Aorta (tissue), 5 donors: ENCODE measurements at regions not wholly inside any gene's neighbourhood (a gene's known extent, or its start where the extent isn't known, plus 50 kb on each side); places are given as distances from the start of the nearest gene placed in this dataset.

Experiments used
- ATAC-seq: fragments of 200-7000 bp; cut with Tn5 transposase; one replicate; pipeline ENCODE4 v1.9.1; 2022; ENCODE audit warnings: moderate library complexity; ENCODE audit not compliant: low FRiP score
- DNase-seq, 2 donors: peaks; one replicate each; pipeline ENCODE4 v3.0.0-alpha.2; 2020
- H3K27ac ChIP-seq, 2 donors: one replicate each; pipeline ENCODE4 v1.5.1; 2013; ENCODE audit warnings: low read length in 2 of 2, mild to moderate bottlenecking in 2 of 2, moderate library complexity in 2 of 2, control low read depth in 1 of 2, inconsistent platforms in 1 of 2, low read depth in 1 of 2
- H3K27me3 ChIP-seq, 2 donors: one replicate each; pipeline ENCODE4 v1.6.1; 2013; ENCODE audit warnings: control low read depth in 1 of 2, low read length in 1 of 2, mild to moderate bottlenecking in 1 of 2, moderate library complexity in 1 of 2; ENCODE audit not compliant: insufficient read depth in 2 of 2, control insufficient read depth in 1 of 2
- H3K36me3 ChIP-seq, 2 donors: one replicate each; pipeline ENCODE4 v1.6.1; 2013; ENCODE audit warnings: control low read depth in 1 of 2, low read length in 1 of 2, mild to moderate bottlenecking in 1 of 2; ENCODE audit not compliant: insufficient read depth in 2 of 2, control insufficient read depth in 1 of 2
- H3K4me1 ChIP-seq, 2 donors: one replicate each; pipeline ENCODE4 v1.6.1; 2013; ENCODE audit warnings: low read length in 2 of 2, control low read depth in 1 of 2, mild to moderate bottlenecking in 1 of 2, moderate library complexity in 1 of 2; ENCODE audit not compliant: insufficient read depth in 2 of 2, control insufficient read depth in 1 of 2
- H3K4me3 ChIP-seq, 2 donors: one replicate each; pipeline ENCODE4 v1.5.1; 2013; ENCODE audit warnings: low read length in 2 of 2, control low read depth in 1 of 2, mild to moderate bottlenecking in 1 of 2
- H3K9me3 ChIP-seq: one replicate; pipeline ENCODE4 v1.6.1; 2013; ENCODE audit warnings: mild to moderate bottlenecking, low read length; ENCODE audit not compliant: control insufficient read depth
- WGBS, 2 donors: extraction: QIAGEN DNeasy Blood & Tissue Kit; methylation state at CpG; one replicate each; pipeline ENCODE4 v1.1.7; 2013; 5-methylcytosine and 5-hydroxymethylcytosine counted together
- intact Hi-C, 2 donors: fragments of 100-400 bp; cut with DNase I; formaldehyde crosslinking; loops; one replicate each; pipeline versions ENCODE4 v1.14.2 to v1.15.0; 2022
- donor health status: healthy with polysubstance abuse.
- donor health status: Bipolar disorder and iron deficiency.
- donor health status: DM: no; HTN: no; CAD: no.
- donor health status: DM: no; HTN: no; CAD: no.
- donor health status: DM: yes; HTN: yes; CAD: no.

DNA sequence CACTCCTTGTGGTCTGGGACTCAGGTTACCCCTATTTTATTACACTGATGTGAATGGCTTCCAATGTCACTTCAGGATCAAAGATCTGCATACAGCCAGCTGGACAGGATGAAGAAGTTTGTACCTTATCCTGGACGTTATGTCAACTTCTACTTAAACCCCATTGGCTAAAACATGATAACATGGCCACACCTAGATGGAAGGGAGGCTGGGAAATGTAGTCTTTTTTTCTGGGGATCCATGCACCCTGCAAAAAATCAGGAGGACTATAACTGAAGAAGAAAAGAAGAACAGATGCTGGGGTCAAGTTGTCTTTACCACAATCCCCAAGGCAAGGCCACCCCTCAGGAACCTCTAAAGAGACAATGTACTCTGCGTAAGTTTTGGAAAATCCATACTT is 459.2 kb downstream of the BCOR start:
- ATAC-seq (no peak), DNase-seq (no peak)
- intact Hi-C loops = no loop called here
- H3K27ac ChIP-seq = no peak overlapping the region
- no peaks in the 10 kb centered on the region for H3K9me3 ChIP-seq
- H3K4me3 ChIP-seq = no peak overlapping the region
- no peaks in the 10 kb centered on the region for H3K4me1 ChIP-seq
- 67 to 87% methylated on average over 2 of the region's 2 CpGs for WGBS, 2 donors
- no peaks in the 10 kb centered on the region for H3K36me3 ChIP-seq
- H3K27me3 ChIP-seq = no peaks in the 10 kb centered on the region

DNA sequence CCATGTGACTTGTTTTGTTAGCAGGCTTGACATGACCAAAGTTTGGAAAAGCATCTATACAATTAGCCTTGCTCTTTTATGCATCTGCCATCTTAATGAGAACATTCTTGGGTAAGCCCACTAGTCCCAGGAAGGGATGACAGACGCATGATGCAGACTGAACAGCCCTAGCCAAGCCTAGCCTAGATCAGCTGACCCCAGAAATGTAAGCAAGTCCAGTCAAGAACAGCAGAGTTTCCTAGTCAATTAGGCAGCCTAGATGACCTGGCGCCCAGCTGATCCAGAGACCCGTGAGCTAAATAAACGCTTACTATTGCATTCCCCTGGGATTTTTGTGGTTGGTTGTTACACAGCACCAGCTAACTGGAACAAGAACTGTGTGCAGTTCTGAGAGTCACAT is 457.9 kb downstream of the BCOR start:
- no peaks in the 10 kb centered on the region for H3K9me3 ChIP-seq
- no peaks in the 10 kb centered on the region for H3K36me3 ChIP-seq
- intact Hi-C loops = loop anchor here in 1 of 2 donors (10.0 kb wide), 1 partner anchor 85 kb away; no protein-coding TSS in a partner anchor
- H3K27me3 ChIP-seq = no peaks in the 10 kb centered on the region
- ATAC-seq (no peak), DNase-seq (no peak)
- no peak overlapping the region for H3K27ac ChIP-seq
- H3K4me3 ChIP-seq = no peak overlapping the region
- no peaks in the 10 kb centered on the region for H3K4me1 ChIP-seq
- 83 to 93% methylated on average over 4 of the region's 4 CpGs for WGBS, 2 donors

DNA sequence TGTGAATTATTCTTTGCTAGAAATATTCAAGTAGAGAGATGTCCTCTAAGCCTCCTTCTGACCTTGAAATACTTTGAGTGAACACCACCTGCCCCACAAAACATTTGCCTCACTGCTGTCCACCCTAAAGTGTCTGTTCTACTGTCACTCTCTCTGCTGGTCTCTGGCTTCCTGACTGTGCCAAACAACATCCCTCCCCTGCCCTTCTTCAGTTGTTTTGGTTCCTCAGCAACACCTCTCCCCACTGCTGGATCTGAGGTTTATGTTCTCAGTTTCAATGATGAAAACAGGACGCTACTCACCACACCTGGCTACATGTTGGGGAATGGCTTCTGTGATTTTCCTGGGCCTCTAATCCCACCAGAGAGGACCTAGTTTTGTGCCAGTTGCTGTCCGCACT is 456.9 kb downstream of the BCOR start:
- no peaks in the 10 kb centered on the region for H3K4me1 ChIP-seq
- no peaks in the 10 kb centered on the region for H3K27me3 ChIP-seq
- no peak for ATAC-seq
- intact Hi-C loops = loop anchor here in 1 of 2 donors (10.0 kb wide), 1 partner anchor 84 kb away; no protein-coding TSS in a partner anchor
- no peak overlapping the region for H3K27ac ChIP-seq
- no peaks in the 10 kb centered on the region for H3K36me3 ChIP-seq
- H3K4me3 ChIP-seq = no peak overlapping the region
- 73 to 98% methylated on average over 2 of the region's 2 CpGs for WGBS, 2 donors
- no peaks in the 10 kb centered on the region for H3K9me3 ChIP-seq
- DNase-seq = no peak

DNA sequence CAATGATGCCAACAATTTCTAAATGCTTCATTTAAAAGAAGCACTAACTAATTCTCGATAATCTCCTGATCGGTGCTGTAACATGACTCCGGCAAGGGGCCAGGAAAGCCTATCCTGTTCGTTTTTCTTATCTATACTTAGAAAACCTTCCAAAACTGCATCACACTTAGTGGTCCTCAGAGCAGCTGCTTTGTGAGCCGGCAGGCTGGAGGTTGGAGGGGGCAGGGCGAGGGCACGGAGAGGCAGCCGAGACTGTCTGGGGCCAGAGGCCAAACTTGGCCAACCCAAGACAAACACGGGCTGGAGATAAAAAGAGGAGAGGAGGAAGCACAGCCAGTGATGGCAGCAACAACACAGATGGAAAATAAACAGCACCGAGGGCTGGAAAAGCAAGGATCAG is 455.7 kb downstream of the BCOR start:
- Histone ChIP-seq H3K4me3 (no peak overlapping the region), H3K9me3 (no peaks in the 10 kb centered on the region), H3K4me1 (no peaks in the 10 kb centered on the region), H3K36me3 (no peaks in the 10 kb centered on the region), H3K27me3 (no peaks in the 10 kb centered on the region), H3K27ac (no peak overlapping the region)
- intact Hi-C loops = loop anchor here in 1 of 2 donors (10.0 kb wide), 1 partner anchor 83 kb away; no protein-coding TSS in a partner anchor
- WGBS, 2 donors = 3 to 24% methylated on average over 10 of the region's 10 CpGs
- ATAC-seq (no peak), DNase-seq (no peak)

DNA sequence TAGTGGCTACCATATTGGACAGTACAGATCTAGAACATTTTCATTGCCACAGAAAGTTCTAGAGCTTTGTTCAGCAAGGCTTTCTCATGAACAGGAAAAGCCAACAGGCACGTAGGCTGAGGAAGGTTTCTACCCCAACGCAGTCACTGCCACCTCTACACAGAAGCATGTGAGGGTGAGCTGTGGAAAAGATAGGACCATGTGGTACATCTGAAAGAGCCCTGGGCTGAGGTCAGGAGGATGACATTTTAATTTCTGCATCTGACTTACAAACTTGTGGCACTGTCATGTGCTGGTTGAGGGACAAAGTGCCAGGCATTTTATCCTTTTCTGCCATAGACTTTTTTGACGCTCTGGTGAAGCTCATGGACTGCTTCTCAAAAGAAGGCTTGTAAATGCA is 454.2 kb downstream of the BCOR start:
- no peak overlapping the region for H3K27ac ChIP-seq
- H3K4me3 ChIP-seq = no peak overlapping the region
- no peak for ATAC-seq
- no peaks in the 10 kb centered on the region for H3K4me1 ChIP-seq
- WGBS, 2 donors = 70 to 92% methylated on average over 3 of the region's 3 CpGs
- intact Hi-C loops = loop anchor here in 1 of 2 donors (10.0 kb wide), 1 partner anchor 81 kb away; no protein-coding TSS in a partner anchor
- no peak for DNase-seq
- no peaks in the 10 kb centered on the region for H3K27me3 ChIP-seq
- H3K36me3 ChIP-seq = no peaks in the 10 kb centered on the region
- H3K9me3 ChIP-seq = no peaks in the 10 kb centered on the region

DNA sequence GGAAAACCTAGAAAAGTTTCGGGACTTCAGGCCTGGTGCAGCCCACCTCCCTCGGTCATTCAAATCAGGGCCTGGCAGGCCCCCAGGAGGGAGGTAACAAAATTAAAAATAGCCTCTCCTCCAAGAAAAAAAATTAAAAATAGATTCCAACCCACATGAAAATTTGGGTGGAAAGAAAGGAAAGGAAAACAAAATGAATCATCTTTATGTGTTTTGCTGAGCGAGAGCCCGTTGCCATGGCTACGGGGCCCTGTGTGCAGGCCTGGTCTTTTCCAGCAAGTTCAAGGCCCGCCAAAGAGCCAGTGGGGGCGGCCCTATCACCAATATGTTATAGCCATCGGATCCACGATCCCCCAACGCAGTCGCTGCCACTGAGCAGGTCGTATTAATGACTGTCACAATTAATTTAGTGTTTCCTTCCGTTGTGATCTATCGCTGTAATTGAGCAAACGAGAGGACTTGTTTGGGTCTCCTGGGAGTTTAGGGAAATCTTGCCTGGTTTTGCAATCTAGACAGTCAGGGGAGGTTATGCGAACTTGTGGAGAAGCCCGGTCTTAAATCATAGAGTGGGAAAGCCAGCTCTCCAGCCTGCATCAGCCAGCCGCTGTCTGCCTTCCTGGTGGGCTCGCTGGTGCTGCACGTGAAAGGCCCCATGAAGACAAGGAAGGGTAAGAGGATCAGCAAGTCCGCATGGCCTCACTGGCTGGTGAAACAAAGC is 452.4 kb downstream of the BCOR start:
- peak; percentile 83 for ATAC-seq
- intact Hi-C loops = loop anchor here (2.0 to 10.0 kb wide), 2 partner anchors 35 to 79 kb away; no protein-coding TSS in a partner anchor
- H3K27me3 ChIP-seq = no peaks in the 10 kb centered on the region

DNA sequence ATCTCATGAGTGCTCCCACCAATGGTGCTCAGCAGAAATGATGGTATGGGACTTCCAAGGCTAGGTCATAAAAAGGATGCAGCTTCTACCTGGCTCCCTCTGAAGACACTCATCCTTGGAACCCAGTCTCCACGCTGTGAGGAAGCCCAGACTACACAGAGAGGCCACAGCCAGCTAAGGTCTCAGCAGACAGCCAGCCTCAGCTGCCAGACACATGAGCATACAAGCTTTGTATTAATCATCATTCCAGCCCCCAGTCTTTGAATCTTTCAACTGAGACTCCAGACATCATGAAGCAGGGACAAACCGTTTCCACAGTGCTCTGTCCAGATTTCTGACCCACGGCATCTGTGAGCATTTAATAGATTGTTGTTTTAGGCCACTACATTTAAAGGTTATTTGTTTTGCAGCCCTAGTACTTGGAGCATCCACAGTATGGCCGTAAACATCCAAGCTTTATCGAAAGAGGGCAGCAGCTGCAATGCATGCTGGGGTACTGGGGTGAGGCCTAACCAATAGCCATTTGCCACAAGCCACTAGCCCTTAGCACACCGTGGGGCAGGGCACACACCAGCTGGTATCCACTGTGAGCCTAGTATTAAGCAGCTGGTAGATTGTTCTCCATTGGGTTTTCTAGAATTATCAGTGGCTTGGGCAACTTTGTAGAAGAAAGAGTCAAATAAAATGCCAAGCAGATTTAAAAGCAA is 449.1 kb downstream of the BCOR start:
- ATAC-seq = no peak
- no peak overlapping the region for H3K27ac ChIP-seq
- intact Hi-C loops = loop anchor here in 1 of 2 donors (10.0 kb wide), 1 partner anchor 76 kb away; no protein-coding TSS in a partner anchor
- H3K9me3 ChIP-seq = no peaks in the 10 kb centered on the region
- no peak overlapping the region for H3K4me3 ChIP-seq
- DNase-seq = no peak
- no peaks in the 10 kb centered on the region for H3K27me3 ChIP-seq
- 55 to 57% methylated on average over 6 of the region's 6 CpGs for WGBS, 2 donors
- H3K4me1 ChIP-seq = no peaks in the 10 kb centered on the region
- H3K36me3 ChIP-seq = no peaks in the 10 kb centered on the region

More for the DNA sequence above, 452.4 kb downstream of the BCOR start:
- Histone ChIP-seq H3K9me3 (no peaks in the 10 kb centered on the region), H3K36me3 (no peaks in the 10 kb centered on the region), H3K4me1 (no peaks in the 10 kb centered on the region), H3K4me3 (no peak overlapping the region), H3K27ac (peak overlapping the region in 1 of 2 donors; percentile 80)
- peak; percentile 90 to 91 for DNase-seq
- 11 to 41% methylated on average over 21 of the region's 21 CpGs for WGBS, 2 donors

DNA sequence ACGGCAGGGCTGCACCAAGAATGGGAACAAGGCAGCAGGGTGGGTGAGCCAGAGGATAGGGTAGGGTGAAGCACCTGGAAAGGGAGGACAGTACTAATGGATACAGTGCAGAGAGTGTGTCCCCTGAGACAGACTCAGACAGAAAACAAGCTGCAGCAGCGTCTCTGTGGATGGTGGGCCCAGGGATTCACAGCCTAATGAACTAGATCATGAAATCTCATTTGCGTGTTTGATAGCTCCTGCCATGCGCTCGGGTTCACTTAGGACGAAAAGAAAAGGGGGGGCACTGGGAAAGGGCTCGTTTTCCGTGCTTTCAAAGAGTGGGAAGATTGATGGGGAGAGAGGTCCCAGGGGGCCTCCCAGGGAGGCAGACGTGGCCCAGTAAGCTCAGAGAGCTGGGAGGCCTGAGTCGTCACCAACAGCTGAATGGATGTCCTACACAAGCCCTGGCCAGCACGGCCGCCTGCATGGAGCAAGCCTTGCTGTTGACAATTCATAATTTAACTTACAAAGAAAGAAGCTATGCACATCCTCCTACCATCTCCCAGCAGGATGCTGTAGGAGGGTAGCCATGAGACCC is 446.9 kb downstream of the BCOR start:
- no peak overlapping the region for H3K4me3 ChIP-seq
- no peak for DNase-seq
- intact Hi-C loops = no loop called here
- H3K27ac ChIP-seq = no peak overlapping the region
- H3K36me3 ChIP-seq = no peaks in the 10 kb centered on the region
- no peaks in the 10 kb centered on the region for H3K4me1 ChIP-seq
- no peaks in the 10 kb centered on the region for H3K9me3 ChIP-seq
- 57 to 62% methylated on average over 12 of the region's 12 CpGs for WGBS, 2 donors
- no peaks in the 10 kb centered on the region for H3K27me3 ChIP-seq
- ATAC-seq = no peak
